ENCODE measurements at regions not wholly inside any gene's neighbourhood (a gene's known extent, or its start where the extent isn't known, plus 50 kb on each side); places are given as distances from the start of the nearest gene placed in this dataset.

DNA sequence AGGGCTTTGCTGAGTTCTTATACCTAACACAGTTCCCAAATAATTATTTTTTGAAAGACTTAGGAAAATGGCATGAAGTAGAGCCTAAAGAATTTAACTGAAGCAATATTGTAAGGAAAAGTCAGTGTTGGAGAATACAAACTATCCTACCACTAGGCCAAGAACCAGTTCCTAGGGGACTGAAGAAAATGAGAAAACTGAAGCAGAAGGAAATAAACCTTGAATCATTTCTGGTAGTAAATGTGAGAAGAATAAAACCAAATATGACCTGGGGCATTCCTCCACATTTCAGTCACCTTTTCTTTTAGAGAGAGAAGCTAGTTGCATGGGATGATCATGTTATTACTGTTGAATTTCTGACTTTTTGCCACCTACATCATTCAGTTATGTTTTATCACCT, 1393.9 kb upstream of the C9orf72 start:
- TF ChIP-seq, protein P1, sequence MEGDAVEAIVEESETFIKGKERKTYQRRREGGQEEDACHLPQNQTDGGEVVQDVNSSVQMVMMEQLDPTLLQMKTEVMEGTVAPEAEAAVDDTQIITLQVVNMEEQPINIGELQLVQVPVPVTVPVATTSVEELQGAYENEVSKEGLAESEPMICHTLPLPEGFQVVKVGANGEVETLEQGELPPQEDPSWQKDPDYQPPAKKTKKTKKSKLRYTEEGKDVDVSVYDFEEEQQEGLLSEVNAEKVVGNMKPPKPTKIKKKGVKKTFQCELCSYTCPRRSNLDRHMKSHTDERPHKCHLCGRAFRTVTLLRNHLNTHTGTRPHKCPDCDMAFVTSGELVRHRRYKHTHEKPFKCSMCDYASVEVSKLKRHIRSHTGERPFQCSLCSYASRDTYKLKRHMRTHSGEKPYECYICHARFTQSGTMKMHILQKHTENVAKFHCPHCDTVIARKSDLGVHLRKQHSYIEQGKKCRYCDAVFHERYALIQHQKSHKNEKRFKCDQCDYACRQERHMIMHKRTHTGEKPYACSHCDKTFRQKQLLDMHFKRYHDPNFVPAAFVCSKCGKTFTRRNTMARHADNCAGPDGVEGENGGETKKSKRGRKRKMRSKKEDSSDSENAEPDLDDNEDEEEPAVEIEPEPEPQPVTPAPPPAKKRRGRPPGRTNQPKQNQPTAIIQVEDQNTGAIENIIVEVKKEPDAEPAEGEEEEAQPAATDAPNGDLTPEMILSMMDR (optimal IDR thresholded peaks at IDR 0.05 in 1 of 3, IDR thresholded peaks at IDR 0.05 in 1 of 3, conservative IDR thresholded peaks at IDR 0.05 in 1 of 3; ENCODE audit: extremely low read depth in 1 of 3, insufficient read depth in 2 of 3, low read length in 3 of 3) = no peak
- no peak for TF ChIP-seq EZH2 (IDR thresholded peaks at IDR 0.05; ENCODE audit: low read length)

Measured in keratinocyte (primary cell).